Epithelial cell of proximal tubule (primary cell): ENCODE measurements at regions not wholly inside any gene's neighbourhood (a gene's known extent, or its start where the extent isn't known, plus 50 kb on each side); places are given as distances from the start of the nearest gene placed in this dataset.

Experiments
- DNase-seq: peaks from one replicate; pipeline ENCODE4 v3.0.0-alpha.2; 2011; ENCODE audit warnings: low read depth
- H3K4me3 ChIP-seq: 2 replicates; pipeline ENCODE4 v1.5.1; 2011; ENCODE audit warnings: low read depth, mild to moderate bottlenecking, low read length
- TF ChIP-seq, protein P1 (sequence below): conservative IDR thresholded peaks from 2 replicates; pipeline ENCODE4 v1.5.1; 2012; ENCODE audit warnings: low read depth, mild to moderate bottlenecking, low read length

DNA sequence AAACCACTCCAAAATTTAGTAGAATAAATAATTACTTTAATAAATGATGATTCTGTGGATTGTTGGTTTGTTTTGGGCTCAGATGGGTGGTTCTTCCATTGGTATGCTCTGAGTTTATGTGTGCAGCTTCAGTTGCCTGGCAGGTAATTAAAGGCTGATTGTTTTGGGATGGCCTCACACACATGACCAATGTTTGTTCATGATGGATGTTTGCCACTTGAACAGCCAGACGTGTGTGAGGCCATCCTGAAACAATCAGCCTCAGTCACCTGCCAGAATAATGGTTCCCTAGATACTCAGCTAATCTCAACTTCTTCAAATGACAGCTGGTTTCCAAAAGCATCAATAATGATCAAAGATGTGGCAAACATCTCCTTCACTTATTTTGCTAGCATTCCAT, 352.5 kb upstream of the GULP1 start:
- TF ChIP-seq, protein P1, sequence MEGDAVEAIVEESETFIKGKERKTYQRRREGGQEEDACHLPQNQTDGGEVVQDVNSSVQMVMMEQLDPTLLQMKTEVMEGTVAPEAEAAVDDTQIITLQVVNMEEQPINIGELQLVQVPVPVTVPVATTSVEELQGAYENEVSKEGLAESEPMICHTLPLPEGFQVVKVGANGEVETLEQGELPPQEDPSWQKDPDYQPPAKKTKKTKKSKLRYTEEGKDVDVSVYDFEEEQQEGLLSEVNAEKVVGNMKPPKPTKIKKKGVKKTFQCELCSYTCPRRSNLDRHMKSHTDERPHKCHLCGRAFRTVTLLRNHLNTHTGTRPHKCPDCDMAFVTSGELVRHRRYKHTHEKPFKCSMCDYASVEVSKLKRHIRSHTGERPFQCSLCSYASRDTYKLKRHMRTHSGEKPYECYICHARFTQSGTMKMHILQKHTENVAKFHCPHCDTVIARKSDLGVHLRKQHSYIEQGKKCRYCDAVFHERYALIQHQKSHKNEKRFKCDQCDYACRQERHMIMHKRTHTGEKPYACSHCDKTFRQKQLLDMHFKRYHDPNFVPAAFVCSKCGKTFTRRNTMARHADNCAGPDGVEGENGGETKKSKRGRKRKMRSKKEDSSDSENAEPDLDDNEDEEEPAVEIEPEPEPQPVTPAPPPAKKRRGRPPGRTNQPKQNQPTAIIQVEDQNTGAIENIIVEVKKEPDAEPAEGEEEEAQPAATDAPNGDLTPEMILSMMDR, result no peak

DNA sequence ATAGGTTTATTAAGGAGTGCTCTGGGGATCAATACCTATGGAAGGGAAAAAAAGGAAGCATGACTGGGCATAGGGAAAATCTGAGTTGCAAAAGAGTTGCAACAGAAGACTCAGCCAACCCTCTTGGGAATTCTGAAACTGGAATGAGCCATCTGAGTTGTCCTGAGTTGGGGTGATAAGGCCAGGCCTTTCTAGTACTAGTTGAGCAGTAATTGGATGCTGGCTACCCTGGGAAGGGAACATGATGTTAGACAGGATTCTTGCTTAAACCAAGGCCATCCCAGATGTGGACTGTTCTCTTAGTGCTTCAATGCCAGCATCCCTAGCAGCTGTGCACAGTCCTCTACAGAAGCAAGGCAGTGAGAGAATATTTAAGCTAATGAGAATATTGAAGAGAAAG, 348.8 kb upstream of the GULP1 start:
- no peak overlapping the region for H3K4me3 ChIP-seq
- TF ChIP-seq, protein P1, result no peak
- no peak for DNase-seq

More for the DNA sequence above, 352.5 kb upstream of the GULP1 start:
- no peak overlapping the region for H3K4me3 ChIP-seq
- no peak for DNase-seq

DNA sequence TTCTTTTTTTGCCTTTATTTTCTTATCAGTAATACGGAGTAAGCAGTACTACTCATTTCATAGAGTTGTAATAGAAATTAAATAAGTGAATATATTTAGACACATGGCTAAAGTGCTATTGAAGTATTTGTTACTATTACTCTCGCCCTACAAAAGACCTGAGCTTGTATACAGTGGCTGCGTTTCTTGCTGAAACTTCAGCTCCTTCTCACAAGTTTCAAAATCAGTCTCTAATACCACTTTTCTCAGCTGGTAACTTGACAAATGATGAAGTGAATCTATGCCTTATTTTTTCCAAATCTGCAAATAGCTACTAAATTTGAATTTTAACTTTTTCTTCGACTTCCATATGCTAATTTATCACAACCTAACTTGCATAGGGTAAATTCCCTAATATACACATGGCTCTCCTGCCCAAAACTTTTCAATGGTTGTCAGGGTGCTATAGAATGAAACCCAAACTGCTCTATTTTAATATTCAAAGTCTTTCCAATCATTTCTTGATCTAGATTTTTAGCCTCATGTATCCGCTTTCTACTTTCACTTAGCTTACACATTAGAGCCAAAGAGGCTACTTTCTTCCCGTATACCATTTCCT, 347.8 kb upstream of the GULP1 start:
- H3K4me3 ChIP-seq, result no peak overlapping the region
- DNase-seq, result no peak
- TF ChIP-seq, protein P1, result no peak

DNA sequence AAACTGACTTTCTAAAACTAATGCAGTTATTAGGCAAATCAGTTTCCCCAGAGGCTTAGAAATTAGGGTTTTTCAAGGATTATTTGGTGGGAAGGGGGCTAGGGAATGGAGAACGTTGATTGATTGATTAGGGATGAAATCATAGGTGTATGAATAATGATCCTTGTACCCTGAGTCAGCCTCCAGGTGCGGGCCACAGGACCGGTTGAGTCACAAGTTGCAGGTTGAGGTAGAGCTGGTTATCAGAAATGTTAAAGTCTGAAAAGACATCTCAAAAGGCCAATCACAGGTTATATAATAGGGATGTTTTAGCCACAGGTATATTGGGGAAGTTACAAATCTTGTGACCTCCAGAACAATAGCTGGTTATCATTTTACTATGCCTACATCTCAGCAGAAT, 341.8 kb upstream of the GULP1 start:
- no peak for DNase-seq
- TF ChIP-seq, protein P1, result no peak

DNA sequence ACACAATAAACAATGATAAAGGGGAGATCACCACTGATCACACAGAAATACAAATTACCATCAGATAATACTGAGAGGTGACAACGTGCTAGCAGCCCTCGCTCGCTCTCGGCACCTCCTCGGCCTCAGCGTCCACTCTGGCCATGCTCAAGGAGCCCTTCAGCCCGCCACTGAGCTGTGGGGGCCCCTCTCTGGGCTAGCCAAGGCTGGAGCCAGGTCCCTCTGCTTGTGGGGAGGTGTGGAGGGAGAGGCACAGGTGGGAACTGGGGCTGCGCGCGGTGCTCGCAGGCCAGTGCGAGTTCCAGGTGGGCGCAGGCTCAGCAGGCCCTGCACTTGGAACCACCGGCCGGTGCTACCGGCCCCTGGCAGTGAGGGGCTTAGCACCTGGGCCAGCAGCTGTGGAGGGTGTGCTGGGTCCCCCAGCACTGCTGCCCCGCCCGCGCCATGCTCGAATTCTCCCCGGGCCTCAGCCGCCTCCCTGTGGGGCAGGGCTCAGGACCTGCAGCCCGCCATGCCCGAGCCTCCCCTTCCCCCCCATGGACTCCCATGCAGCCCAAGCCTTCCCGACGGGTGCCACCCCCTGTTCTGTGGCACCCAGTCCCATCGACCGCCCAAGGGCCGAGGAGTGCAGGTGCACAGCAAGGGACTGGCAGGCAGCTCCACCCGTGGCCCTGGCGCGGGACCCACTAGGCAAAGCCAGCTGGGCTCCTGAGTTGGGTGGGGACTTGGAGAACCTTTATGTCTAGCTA, 340.0 kb upstream of the GULP1 start:
- DNase-seq, result no peak
- H3K4me3 ChIP-seq, result no peak overlapping the region
- TF ChIP-seq, protein P1, result no peak

More for the DNA sequence above, 341.8 kb upstream of the GULP1 start:
- H3K4me3 ChIP-seq, result no peak overlapping the region

DNA sequence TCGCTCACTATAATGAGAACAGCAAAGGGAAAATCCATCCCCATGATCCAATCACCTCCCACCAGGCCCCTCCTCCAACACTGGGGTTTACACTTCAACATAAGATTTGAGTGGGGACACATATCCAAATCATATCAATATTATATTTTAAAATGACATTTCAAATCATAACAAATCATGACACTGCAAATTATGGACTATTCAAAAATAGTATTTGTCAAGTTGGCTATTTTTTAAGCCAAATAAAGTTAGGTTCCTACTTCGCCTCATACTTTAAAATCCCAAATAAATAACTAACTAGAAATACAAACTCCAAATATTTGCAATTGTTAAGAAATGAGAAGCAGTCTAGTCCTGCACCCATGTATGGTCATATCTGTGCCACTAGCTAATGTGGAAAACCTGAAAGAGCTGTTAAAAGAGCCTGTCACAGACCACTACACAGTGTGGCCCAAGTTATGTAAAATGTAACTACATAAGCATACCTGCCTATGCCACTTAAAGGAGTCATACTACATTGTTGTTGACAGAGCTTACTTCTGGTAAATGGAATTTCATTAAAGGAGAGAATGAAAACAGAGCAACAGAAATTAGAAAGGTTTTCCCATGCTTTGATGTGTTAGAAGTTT, 334.7 kb upstream of the GULP1 start:
- TF ChIP-seq, protein P1, result no peak
- no peak overlapping the region for H3K4me3 ChIP-seq
- DNase-seq, result peak; percentile 30
